HG02571 (cell line): ENCODE measurements at regions not wholly inside any gene's neighbourhood (a gene's known extent, or its start where the extent isn't known, plus 50 kb on each side); places are given as distances from the start of the nearest gene placed in this dataset.
"Not testable (repeated sequence)": the region's sequence is repeated elsewhere in the genome, so short reads cannot be mapped to it uniquely, and the experiment has no call there.

ENCODE experiments used
- ATAC-seq: cut with Tn5 transposase; IDR thresholded peaks from one replicate; pipeline ENCODE4 v1.9.1; 2021; ENCODE audit warnings: mild to moderate bottlenecking, moderate library complexity; ENCODE audit not compliant: unreplicated experiment

DNA sequence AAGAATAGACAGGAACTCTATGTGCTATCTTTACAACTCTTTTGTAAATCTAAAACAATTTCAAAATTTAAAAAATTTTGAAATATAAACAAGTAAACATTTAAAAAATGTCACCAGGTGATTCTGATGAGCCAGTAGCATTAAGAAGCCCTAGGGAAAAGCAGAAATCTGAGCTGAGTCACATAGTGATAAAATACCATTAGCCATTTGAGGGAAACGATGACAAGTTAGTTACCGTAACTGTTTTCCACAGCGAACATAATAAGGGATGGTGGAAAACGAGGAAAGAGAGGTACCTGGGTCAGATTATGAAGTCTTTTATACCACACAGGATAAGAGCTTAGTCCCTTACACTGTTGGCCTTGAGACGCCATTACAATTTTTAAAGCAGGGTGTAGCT is 55.5 kb downstream of the PRR15 start:
- ATAC-seq = no peak

GRCh38 chr7:29619848-29620555 is 56.4 kb downstream of the PRR15 start:
- ATAC-seq = no peak

DNA sequence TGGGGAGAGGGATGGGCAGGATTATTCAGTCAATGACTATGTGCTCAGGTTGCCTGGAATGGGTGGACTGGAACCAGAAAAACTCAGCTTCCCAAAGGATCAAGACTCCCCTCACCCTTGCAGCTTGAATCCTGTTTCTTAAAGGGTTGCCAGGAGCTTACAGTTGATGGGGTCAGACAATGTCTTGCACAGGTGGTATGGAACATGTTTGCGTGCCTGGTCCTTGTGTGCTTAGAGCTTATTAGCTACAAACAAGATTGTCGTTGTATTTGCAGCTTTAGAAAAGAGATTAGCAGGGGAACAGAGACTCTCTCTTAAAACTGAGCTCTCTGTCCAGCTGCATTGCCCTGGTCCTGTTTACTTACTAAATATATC is 56.9 kb downstream of the PRR15 start:
- no peak for ATAC-seq

GRCh38 chr7:29622335-29623265 is 59.0 kb downstream of the PRR15 start:
- no peak for ATAC-seq

GRCh38 chr7:29623973-29624372 is 60.3 kb downstream of the PRR15 start:
- no peak for ATAC-seq

DNA sequence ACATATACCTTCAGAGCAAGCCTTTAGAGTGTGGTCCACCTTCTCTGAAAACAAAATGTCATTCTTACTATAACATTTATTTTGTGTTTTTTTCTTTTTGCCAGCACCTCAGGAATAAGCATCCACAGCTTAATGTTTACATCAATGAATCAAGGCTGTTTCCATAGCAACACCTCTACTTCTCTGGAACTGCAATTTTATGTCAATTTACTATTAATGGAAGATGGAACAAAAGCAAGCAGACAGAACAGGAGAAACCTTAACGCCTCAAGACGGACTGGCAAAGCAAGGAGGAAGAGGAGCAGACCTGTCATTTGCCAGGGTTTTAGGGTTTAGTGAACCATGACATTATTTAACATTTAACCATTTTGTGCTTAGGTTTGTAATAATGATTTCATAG is 63.1 kb downstream of the PRR15 start:
- no peak for ATAC-seq

GRCh38 chr7:29627631-29628030 is 64.0 kb downstream of the PRR15 start:
- no peak for ATAC-seq

GRCh38 chr7:29629507-29629906 is 65.9 kb downstream of the PRR15 start:
- ATAC-seq = no peak

DNA sequence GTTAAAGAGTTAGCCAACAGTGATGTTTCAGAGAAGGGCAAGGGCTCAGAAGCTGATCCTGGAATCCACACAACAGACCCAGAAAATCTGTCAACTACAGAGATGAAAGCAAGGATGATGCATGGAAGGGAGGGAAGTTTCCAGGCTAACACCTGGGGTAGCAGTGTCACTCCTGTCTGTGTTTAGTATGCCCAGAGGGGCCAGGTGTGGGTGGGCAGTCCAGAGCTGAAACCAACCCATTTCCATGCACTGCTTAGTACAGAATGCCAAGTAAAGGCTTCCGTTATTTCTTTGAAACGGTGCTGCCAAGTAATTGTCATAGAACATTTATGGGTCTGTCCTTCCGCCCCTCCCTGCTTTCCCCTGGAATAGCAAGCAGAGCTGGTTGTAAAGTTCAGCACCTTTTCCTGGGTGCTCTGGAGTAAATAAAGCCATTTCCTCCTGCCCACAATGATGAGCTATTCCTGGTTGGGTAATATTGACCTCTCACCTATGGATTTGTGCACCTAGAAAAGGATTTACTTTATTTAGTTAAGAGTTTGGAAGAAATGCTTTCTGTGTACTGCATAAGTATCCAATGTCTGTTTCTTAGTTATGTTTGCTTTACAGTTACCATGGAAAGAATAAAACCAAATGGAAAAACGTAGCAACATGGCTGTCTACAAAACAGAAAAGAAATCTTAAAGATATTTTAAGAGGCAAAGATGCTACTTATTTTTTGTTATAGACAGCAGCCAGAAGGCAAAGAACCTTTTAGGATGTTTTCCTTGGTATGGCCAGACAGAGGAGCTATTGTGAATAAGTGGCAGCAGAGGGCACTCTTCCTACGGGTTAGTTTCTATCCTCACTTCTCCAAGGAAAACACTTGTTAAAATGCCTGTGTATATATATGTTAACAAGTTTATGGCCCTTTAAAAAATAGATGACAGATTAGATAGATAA is 71.7 kb downstream of the PRR15 start:
- not testable (repeated sequence) for ATAC-seq

- no peak for ATAC-seq
Measured at GRCh38 chr7:29636009-29636351, 72.3 kb downstream of the PRR15 start.

DNA sequence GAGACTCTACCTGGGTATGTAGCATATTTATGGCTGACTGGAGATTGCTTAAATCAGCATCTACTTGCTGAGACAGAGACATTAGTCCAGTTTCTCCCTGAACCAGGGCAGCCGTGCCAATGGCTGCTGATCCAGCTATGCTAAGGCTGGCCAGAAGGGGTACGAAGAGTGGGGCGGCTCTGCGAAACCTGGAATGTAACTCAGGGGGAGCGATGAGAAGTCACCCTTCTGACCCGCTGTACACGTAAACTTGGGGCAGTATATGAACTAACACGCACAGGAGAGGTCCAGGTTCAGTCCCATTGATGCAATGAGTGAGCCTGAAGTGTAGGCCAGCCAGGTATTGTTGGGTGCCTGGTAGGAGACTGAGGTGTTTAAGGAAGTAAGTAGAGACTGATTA is 73.7 kb downstream of the PRR15 start:
- no peak for ATAC-seq

DNA sequence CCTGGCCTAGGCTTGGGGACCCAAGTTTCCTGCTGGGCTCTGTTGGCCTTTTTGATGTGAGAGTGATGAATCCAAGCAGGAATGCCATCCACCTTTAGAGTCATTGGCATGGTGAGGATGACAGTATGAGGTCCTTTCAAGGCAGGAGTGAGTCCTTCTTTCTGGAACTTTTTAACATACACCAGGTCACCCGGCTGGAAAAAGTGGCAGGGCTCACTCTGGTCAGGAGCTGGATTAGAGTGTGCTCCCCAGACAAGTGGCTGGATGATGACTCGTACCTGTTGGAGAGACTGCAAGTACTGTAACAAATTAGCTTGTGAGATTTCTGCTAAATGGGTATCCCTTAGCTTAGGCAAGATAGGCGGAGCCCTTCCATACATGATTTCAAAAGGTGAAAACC is 75.2 kb downstream of the PRR15 start:
- not testable (repeated sequence) for ATAC-seq

- no peak for ATAC-seq
Measured at GRCh38 chr7:29639386-29639785, 75.8 kb downstream of the PRR15 start.

DNA sequence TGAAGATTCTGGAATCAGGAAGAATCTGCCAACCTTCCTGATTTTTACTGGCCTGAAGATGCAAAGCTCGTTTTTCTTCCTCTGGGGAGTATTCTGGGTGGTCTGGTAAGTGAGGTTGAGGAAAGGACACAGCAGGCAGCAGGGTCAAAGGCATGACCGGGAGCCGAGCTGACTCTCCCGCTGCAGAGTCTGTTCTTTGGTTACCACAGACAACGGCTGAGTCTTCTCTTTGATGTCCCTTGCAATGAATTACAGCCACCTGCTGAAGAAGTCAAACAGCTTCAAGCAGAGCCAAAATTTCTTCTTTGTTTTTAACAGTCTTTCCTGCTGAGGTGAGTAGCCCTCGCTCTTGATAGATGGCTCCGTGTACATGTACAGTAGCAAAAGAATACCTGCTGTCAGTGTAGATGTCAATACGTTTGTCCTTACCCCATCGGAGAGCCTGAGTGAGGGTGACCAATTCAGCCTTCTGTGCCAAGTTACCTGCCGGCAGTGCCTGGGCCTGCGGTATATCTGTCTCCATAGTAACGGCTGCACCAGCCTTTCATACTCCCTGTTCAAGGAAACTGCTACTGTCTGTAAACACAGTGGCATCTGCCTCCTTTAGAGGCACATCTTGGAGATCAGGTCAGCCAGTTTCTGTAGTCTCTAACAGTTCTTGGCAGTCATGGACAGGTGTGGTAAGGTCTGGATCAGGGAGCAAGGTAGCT is 76.4 kb downstream of the PRR15 start:
- ATAC-seq = no peak

- no peak for ATAC-seq
Measured at GRCh38 chr7:29641651-29642050, 78.0 kb downstream of the PRR15 start.

GRCh38 chr7:29642494-29643155 is 79.0 kb downstream of the PRR15 start:
- ATAC-seq = no peak

GRCh38 chr7:29646116-29646515 is 82.5 kb downstream of the PRR15 start:
- ATAC-seq = not testable (repeated sequence)

DNA sequence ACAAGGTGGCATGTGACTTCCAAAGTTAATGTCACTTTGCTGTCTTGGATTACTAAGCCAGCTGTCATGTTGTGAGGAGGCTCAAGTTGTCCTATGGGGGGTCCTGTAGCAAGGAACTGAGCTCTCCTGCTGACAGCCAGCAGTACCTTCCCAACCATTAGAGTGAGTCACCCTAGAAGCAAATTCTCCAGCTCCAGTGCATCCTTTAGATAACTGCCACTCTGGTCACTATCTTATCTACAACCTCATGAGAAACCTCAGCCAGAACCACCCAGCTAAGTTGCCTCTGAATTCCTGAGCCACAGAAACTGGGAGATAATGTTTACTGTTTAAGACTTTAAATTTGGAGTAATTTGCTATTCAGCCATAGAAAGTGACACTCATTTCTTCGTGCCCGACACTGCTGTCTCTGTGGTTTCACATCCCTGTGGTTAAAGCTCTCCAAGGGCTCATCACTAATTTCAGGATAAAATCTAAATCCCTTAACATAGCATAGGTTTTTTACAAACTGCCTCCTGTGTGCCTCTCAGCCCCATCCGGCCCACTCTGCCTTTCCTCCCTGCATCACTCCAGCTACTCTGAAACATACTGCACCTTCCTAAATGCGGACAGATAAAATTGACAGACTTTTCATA is 83.5 kb downstream of the PRR15 start:
- ATAC-seq = no peak

DNA sequence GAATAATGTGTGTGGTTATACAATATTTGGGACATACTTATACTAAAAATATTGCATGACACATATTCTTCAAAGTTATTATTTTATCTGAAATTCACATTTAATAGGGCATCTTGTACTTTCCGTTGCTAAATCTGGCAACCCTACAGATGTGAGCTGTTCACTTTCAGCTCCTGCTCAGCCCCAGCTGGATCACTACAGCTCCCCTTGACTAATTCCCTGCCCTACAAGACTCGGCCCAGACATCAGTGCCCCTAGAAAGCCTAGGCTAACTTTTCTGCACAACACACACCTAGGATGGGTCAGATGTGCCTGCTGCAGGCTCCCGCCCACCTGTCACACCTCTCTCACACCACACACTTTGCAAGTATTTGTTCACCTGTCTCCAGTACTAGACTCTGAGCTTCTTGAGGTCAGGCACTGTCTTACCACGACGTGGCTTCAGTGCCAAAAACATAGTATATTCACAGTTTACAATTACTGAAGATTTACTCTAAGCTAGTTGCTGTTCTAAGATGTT is 84.1 kb downstream of the PRR15 start:
- ATAC-seq = not testable (repeated sequence)
